ENCODE measurements at regions not wholly inside any gene's neighbourhood (a gene's known extent, or its start where the extent isn't known, plus 50 kb on each side); places are given as distances from the start of the nearest gene placed in this dataset.

- no peak for TF ChIP-seq CTCF (IDR thresholded peaks at IDR 0.05)
- TF ChIP-seq EP300 (IDR thresholded peaks at IDR 0.05), result no peak
- no peak for TF ChIP-seq POLR2A (IDR thresholded peaks at IDR 0.05)
These were observed 61.5 kb upstream of the FOXE1 start for GRCh38 chr9:97791542-97791941.

All from tibial nerve (tissue), 4 donors.